Cardiac fibroblast (primary cell): ENCODE measurements at regions not wholly inside any gene's neighbourhood (a gene's known extent, or its start where the extent isn't known, plus 50 kb on each side); places are given as distances from the start of the nearest gene placed in this dataset.

Experiments
- DNase-seq, 2 donors: peaks; one replicate each; pipeline versions ENCODE4 v3.0.0 to v3.0.0-alpha.2; 2010; ENCODE audit warnings: low read depth in 2 of 2
- H3K4me3 ChIP-seq, 2 donors: replicated peaks in 1 of 2; 1 replicate in 1 of 2; 2 replicates in 1 of 2; pipeline ENCODE4 v1.5.1; 2011; ENCODE audit warnings: low read depth in 2 of 2, low read length in 2 of 2, mild to moderate bottlenecking in 2 of 2, moderate library complexity in 1 of 2
- TF ChIP-seq, protein P1 (sequence below): IDR thresholded peaks from one replicate; pipeline ENCODE4 v1.5.1; 2011; ENCODE audit warnings: low read depth, mild to moderate bottlenecking, low read length, inconsistent platforms

DNA sequence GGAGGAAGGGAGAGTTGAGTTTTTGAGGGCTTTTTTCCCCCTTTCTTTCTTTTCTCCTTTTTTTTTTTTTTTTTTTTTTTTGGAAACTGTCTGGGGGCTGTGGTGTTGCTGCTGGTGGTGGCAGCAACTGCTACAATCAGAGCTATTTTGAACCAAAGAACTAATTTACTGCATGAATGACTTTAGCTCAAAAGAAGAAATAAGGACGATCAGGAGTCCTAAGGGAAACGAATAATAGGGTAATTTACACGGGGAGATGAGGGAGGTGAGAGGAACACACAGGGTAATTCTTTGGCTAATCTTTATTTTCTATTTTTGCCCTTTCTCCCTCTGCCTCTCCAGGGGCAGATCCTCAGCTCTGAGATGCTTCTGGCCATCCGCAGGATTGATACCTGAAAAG is 119.8 kb downstream of the TMEM132E start:
- no peak overlapping the region for H3K4me3 ChIP-seq
- no peak for DNase-seq
- TF ChIP-seq, protein P1, sequence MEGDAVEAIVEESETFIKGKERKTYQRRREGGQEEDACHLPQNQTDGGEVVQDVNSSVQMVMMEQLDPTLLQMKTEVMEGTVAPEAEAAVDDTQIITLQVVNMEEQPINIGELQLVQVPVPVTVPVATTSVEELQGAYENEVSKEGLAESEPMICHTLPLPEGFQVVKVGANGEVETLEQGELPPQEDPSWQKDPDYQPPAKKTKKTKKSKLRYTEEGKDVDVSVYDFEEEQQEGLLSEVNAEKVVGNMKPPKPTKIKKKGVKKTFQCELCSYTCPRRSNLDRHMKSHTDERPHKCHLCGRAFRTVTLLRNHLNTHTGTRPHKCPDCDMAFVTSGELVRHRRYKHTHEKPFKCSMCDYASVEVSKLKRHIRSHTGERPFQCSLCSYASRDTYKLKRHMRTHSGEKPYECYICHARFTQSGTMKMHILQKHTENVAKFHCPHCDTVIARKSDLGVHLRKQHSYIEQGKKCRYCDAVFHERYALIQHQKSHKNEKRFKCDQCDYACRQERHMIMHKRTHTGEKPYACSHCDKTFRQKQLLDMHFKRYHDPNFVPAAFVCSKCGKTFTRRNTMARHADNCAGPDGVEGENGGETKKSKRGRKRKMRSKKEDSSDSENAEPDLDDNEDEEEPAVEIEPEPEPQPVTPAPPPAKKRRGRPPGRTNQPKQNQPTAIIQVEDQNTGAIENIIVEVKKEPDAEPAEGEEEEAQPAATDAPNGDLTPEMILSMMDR: no peak

DNA sequence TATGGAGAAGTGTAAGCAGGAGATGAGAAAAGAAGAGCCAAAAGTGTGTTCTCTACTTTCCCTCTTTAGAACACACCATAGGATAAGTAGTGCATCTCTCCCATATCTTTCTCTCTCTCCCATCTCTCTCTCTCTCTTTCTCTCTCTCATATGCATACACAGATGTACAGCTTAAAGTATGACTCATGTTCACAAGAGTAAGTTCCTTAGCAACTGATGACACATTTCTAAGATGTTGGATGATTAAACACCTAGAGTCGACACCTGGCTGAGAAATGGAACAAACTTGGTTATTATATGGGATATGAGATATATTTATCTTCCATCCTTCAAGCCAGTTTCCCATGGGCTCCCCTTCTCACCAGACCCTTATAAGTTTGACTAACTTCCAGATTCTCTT is 113.5 kb downstream of the TMEM132E start:
- TF ChIP-seq, protein P1: no peak
- DNase-seq: no peak
- no peak overlapping the region for H3K4me3 ChIP-seq
